NCI-H82 treated with DMSO at 0.1 percent for 48 hours (cell line): ENCODE measurements at regions not wholly inside any gene's neighbourhood (a gene's known extent, or its start where the extent isn't known, plus 50 kb on each side); places are given as distances from the start of the nearest gene placed in this dataset.

Source experiments
- DNase-seq: peaks from one replicate; lab custom pipeline; 2025; ENCODE audit not compliant: unreplicated experiment; lab: John Stamatoyannopoulos, UW

GRCh38 chr3:65044401-65044800 is 356.6 kb upstream of the ADAMTS9 start:
- no peak for DNase-seq

GRCh38 chr3:65042675-65043074 is 354.9 kb upstream of the ADAMTS9 start:
- DNase-seq, result no peak

- no peak for DNase-seq
These were observed 352.0 kb upstream of the ADAMTS9 start for GRCh38 chr3:65039754-65040210.

- DNase-seq, result no peak
These were observed 350.1 kb upstream of the ADAMTS9 start for GRCh38 chr3:65037861-65038260.

GRCh38 chr3:65035246-65035645 is 347.4 kb upstream of the ADAMTS9 start:
- DNase-seq, result no peak

GRCh38 chr3:65033576-65033975 is 345.8 kb upstream of the ADAMTS9 start:
- DNase-seq, result no peak

- no peak for DNase-seq
These were observed 343.2 kb upstream of the ADAMTS9 start for GRCh38 chr3:65030847-65031463.

- DNase-seq, result no peak
These were observed 342.3 kb upstream of the ADAMTS9 start for GRCh38 chr3:65030014-65030627.

- DNase-seq, result no peak
These were observed 341.3 kb upstream of the ADAMTS9 start for GRCh38 chr3:65029130-65029529.

- DNase-seq, result no peak
These were observed 340.2 kb upstream of the ADAMTS9 start for GRCh38 chr3:65028024-65028423.

- DNase-seq, result no peak
These were observed 339.5 kb upstream of the ADAMTS9 start for GRCh38 chr3:65027335-65027734.

- no peak for DNase-seq
These were observed 338.4 kb upstream of the ADAMTS9 start for GRCh38 chr3:65026151-65026550.

- DNase-seq, result no peak
These were observed 336.3 kb upstream of the ADAMTS9 start for GRCh38 chr3:65024148-65024547.

GRCh38 chr3:65020281-65021160 is 332.7 kb upstream of the ADAMTS9 start:
- no peak for DNase-seq

- no peak for DNase-seq
These were observed 331.7 kb upstream of the ADAMTS9 start for GRCh38 chr3:65019443-65020055.

GRCh38 chr3:65018801-65019200 is 331.0 kb upstream of the ADAMTS9 start:
- no peak for DNase-seq

GRCh38 chr3:65017359-65017758 is 329.6 kb upstream of the ADAMTS9 start:
- DNase-seq, result no peak

- no peak for DNase-seq
These were observed 327.9 kb upstream of the ADAMTS9 start for GRCh38 chr3:65015711-65016110.

- DNase-seq, result no peak
These were observed 325.3 kb upstream of the ADAMTS9 start for GRCh38 chr3:65013053-65013452.

GRCh38 chr3:65006300-65006739 is 318.5 kb upstream of the ADAMTS9 start:
- DNase-seq, result no peak

- no peak for DNase-seq
These were observed 317.7 kb upstream of the ADAMTS9 start for GRCh38 chr3:65005486-65005885.
